ENCODE measurements at regions not wholly inside any gene's neighbourhood (a gene's known extent, or its start where the extent isn't known, plus 50 kb on each side); places are given as distances from the start of the nearest gene placed in this dataset.

- Histone ChIP-seq H3K27ac (no peak overlapping the region), H3K9me3 (no peaks in the 10 kb centered on the region), H3K36me3 (no peaks in the 10 kb centered on the region), H3K4me3 (no peak overlapping the region), H3K27me3 (replicated peaks; ENCODE audit: insufficient read depth) (no peaks in the 10 kb centered on the region), H3K4me1 (ENCODE audit: control insufficient read depth in 1 of 2, low read depth in 2 of 2) (no peaks in the 10 kb centered on the region)
- no peak for ATAC-seq (ENCODE audit: insufficient number of reproducible peaks, low FRiP score, low read depth)
- no peak for DNase-seq (ENCODE audit: low spot score)
- TF ChIP-seq, protein P1, sequence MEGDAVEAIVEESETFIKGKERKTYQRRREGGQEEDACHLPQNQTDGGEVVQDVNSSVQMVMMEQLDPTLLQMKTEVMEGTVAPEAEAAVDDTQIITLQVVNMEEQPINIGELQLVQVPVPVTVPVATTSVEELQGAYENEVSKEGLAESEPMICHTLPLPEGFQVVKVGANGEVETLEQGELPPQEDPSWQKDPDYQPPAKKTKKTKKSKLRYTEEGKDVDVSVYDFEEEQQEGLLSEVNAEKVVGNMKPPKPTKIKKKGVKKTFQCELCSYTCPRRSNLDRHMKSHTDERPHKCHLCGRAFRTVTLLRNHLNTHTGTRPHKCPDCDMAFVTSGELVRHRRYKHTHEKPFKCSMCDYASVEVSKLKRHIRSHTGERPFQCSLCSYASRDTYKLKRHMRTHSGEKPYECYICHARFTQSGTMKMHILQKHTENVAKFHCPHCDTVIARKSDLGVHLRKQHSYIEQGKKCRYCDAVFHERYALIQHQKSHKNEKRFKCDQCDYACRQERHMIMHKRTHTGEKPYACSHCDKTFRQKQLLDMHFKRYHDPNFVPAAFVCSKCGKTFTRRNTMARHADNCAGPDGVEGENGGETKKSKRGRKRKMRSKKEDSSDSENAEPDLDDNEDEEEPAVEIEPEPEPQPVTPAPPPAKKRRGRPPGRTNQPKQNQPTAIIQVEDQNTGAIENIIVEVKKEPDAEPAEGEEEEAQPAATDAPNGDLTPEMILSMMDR (IDR thresholded peaks at IDR 0.05): no peak
These were observed 1016.8 kb downstream of the NTRK3 start for GRCh38 chr15:87239582-87240230.

DNA sequence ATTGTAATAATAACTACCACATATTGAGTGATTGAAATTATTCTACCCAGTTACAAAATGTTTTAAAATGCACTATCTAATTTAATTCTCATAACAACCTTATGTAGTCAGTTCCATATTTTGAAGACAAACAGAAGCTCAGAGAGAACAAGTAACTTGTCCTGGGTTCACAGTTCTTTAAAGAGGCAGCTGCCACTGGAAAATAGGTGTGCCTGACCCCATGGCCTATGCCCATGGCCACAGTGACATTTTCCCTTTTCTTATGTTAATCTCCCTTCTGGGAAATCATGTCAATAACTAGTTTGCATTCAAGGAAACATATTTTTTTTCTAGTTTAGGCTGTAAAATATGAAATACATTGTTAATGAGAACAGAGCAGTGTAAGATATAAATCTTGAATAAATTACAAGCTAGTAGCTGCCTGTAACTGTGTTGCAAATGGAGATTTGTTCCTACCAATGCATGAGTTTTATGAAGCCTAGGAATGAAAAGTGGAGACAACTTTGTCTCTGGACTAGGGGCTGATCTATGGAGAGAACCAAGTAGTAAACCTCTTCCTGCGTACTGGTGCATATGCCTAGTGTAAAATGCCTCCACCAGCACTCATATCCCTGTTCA is 1018.0 kb downstream of the NTRK3 start:
- no peaks in the 10 kb centered on the region for H3K36me3 ChIP-seq
- H3K27me3 ChIP-seq (replicated peaks; ENCODE audit: insufficient read depth): no peaks in the 10 kb centered on the region
- no peaks in the 10 kb centered on the region for H3K4me1 ChIP-seq (ENCODE audit: control insufficient read depth in 1 of 2, low read depth in 2 of 2)
- ATAC-seq (ENCODE audit: insufficient number of reproducible peaks, low FRiP score, low read depth): no peak
- H3K4me3 ChIP-seq: no peak overlapping the region
- DNase-seq (ENCODE audit: low spot score): no peak
- no peaks in the 10 kb centered on the region for H3K9me3 ChIP-seq
- H3K27ac ChIP-seq: no peak overlapping the region
- TF ChIP-seq, protein P1 (IDR thresholded peaks at IDR 0.05): no peak

DNA sequence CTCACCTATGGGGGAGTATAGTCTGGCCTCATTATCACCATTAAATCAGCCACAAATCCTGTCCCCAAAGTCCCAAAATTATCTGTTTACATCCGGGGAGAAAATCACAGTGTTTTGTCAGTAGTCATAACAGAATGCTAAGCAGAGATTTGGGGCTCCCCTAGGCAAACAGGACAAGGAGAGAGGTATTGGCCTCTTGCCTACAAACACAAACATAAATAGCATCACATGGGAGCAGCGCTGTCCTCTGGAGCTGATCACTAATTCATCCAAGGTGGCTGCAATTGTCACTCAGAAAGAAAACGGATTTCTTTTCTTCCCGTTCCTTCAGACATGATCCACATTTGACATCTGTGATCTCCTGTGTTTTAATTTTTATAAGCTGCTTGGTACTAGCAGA is 1028.1 kb downstream of the NTRK3 start:
- no peaks in the 10 kb centered on the region for H3K27me3 ChIP-seq (replicated peaks; ENCODE audit: insufficient read depth)
- ATAC-seq (ENCODE audit: insufficient number of reproducible peaks, low FRiP score, low read depth) (no peak), DNase-seq (ENCODE audit: low spot score) (no peak)
- H3K36me3 ChIP-seq: no peaks in the 10 kb centered on the region
- H3K27ac ChIP-seq: no peak overlapping the region
- H3K9me3 ChIP-seq: no peaks in the 10 kb centered on the region
- TF ChIP-seq, protein P1 (IDR thresholded peaks at IDR 0.05): no peak
- no peak overlapping the region for H3K4me3 ChIP-seq
- no peaks in the 10 kb centered on the region for H3K4me1 ChIP-seq (ENCODE audit: control insufficient read depth in 1 of 2, low read depth in 2 of 2)

DNA sequence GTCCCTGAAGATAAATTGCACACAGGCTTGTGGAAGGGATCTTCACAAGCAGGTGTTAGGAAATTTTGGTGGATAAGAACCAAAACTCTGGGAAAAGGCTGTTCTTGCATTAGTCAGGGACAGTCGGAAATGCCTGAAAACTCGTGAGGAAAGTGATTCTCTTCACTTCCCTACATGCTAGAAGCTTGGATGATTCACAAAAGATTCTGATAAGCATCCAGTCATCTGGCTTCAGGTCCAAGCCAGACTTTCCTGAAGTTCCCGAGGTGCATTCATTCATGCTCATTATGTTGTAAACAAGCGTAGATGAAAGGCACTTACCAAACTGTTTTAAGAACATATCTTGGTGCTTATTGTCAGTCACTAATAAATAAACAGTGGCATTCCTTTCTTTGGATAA is 1028.7 kb downstream of the NTRK3 start:
- Histone ChIP-seq H3K27ac (no peak overlapping the region), H3K27me3 (replicated peaks; ENCODE audit: insufficient read depth) (no peaks in the 10 kb centered on the region), H3K4me3 (no peak overlapping the region), H3K9me3 (no peaks in the 10 kb centered on the region), H3K36me3 (no peaks in the 10 kb centered on the region), H3K4me1 (ENCODE audit: control insufficient read depth in 1 of 2, low read depth in 2 of 2) (no peaks in the 10 kb centered on the region)
- DNase-seq (ENCODE audit: low spot score) (no peak), ATAC-seq (ENCODE audit: insufficient number of reproducible peaks, low FRiP score, low read depth) (no peak)
- TF ChIP-seq, protein P1 (IDR thresholded peaks at IDR 0.05): no peak

DNA sequence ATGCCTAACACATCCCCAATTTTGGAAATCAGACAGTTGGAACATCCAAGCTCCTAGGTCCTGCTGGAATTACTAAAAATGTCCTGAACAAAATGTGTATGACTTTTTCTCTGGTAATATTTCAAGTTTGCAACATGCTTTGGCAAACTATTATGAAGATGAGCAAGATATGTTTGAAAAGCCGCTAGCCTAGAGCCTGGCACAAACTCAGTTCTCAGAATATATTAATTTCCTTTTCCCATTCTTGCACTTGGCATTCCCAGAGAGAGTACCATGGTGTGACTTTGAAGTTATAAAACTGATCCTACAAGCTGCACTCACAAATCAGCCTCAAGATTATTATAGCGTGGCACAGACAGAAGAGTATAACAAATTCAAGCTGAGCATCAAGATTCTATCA is 1031.1 kb downstream of the NTRK3 start:
- TF ChIP-seq, protein P1 (IDR thresholded peaks at IDR 0.05): no peak
- no peaks in the 10 kb centered on the region for H3K36me3 ChIP-seq
- H3K4me3 ChIP-seq: no peak overlapping the region
- DNase-seq (ENCODE audit: low spot score) (no peak), ATAC-seq (ENCODE audit: insufficient number of reproducible peaks, low FRiP score, low read depth) (no peak)
- H3K27me3 ChIP-seq (replicated peaks; ENCODE audit: insufficient read depth): no peaks in the 10 kb centered on the region
- no peaks in the 10 kb centered on the region for H3K9me3 ChIP-seq
- H3K27ac ChIP-seq: no peak overlapping the region
- H3K4me1 ChIP-seq (ENCODE audit: control insufficient read depth in 1 of 2, low read depth in 2 of 2): no peaks in the 10 kb centered on the region
